K562 (cell line): ENCODE measurements at regions not wholly inside any gene's neighbourhood (a gene's known extent, or its start where the extent isn't known, plus 50 kb on each side); places are given as distances from the start of the nearest gene placed in this dataset.

Experiments
- CTBP1 ChIP-seq: fragments of 450-650 bp; IDR thresholded peaks from 2 replicates; pipeline ENCODE4 v1.6.1; 2016; ENCODE audit warnings: borderline replicate concordance
- GABPB1 ChIP-seq: sonication (generic); formaldehyde crosslinking; IDR thresholded peaks from 2 replicates; pipeline ENCODE4 v1.8.0; 2022; ENCODE audit warnings: mild to moderate bottlenecking, missing genetic modification reagents
- GATAD2A ChIP-seq: fragments of 450-650 bp; IDR thresholded peaks from 2 replicates; pipeline ENCODE4 v1.6.1; 2017
- KLF1 ChIP-seq: fragments of 450-650 bp; IDR thresholded peaks from 2 replicates; pipeline ENCODE4 v1.6.1; 2016; ENCODE audit warnings: missing genetic modification characterization, missing compliant biosample characterization
- L3MBTL2 ChIP-seq: fragments of 450-650 bp; IDR thresholded peaks from 2 replicates; pipeline ENCODE4 v1.6.1; 2016; ENCODE audit warnings: mild to moderate bottlenecking, moderate library complexity
- MGA ChIP-seq: fragments of 450-650 bp; IDR thresholded peaks from 2 replicates; pipeline ENCODE4 v1.6.1; 2016; ENCODE audit warnings: mild to moderate bottlenecking, moderate library complexity
- RREB1 ChIP-seq: fragments of 250-450 bp; sonication (Bioruptor Pico); IDR thresholded peaks from 2 replicates; pipeline ENCODE4 v1.4.0; 2020
- SMAD4 ChIP-seq: fragments of 250-450 bp; sonication (Bioruptor Pico); conservative IDR thresholded peaks from 2 replicates; pipeline ENCODE4 v1.8.0; 2021; ENCODE audit warnings: inconsistent platforms, mild to moderate bottlenecking, moderate library complexity
- TF ChIP-seq, protein P1 (sequence below): sonication (generic); formaldehyde crosslinking; IDR thresholded peaks from 2 replicates; pipeline ENCODE4 v1.9.0; 2022; ENCODE audit warnings: mild to moderate bottlenecking, missing genetic modification reagents

GRCh38 chr7:1368682-1369571 lies 90.3 kb downstream of the MICALL2 start (continued):
- TF ChIP-seq RREB1 (CRISPR knock-in tag), result no peak
- 0 out of 2 replicates have a peak, but pooled peaks have one; percentile 25 for TF ChIP-seq SMAD4 (CRISPR knock-in tag)
- peak; percentile 57; the same call in 1 of the 2 replicates for TF ChIP-seq CTBP1
- peak; percentile 86 for TF ChIP-seq L3MBTL2
- 0 out of 2 replicates have a peak, but pooled peaks have one; percentile 35 for TF ChIP-seq KLF1
- TF ChIP-seq GATAD2A, result 0 out of 2 replicates have a peak, but pooled peaks have one; percentile 45
- 0 out of 2 replicates have a peak, but pooled peaks have one; percentile 17 for TF ChIP-seq GABPB1 (CRISPR knock-in tag)
- TF ChIP-seq, protein P1, sequence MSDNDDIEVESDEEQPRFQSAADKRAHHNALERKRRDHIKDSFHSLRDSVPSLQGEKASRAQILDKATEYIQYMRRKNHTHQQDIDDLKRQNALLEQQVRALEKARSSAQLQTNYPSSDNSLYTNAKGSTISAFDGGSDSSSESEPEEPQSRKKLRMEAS (CRISPR knock-in tag), result peak; percentile 56; the same call in 1 of the 2 replicates
- TF ChIP-seq MGA, result peak; percentile 77
